ENCODE measurements at regions not wholly inside any gene's neighbourhood (a gene's known extent, or its start where the extent isn't known, plus 50 kb on each side); places are given as distances from the start of the nearest gene placed in this dataset.

- no peak for DNase-seq
Observed at GRCh38 chr13:74084375-74084935, 49.7 kb downstream of the KLF12 start.

GRCh38 chr13:74082741-74083160 lies 51.5 kb downstream of the KLF12 start:
- no peak for DNase-seq

GRCh38 chr13:74080762-74081161 lies 53.4 kb downstream of the KLF12 start:
- DNase-seq: no peak

GRCh38 chr13:74077792-74078191 lies 56.4 kb downstream of the KLF12 start:
- DNase-seq: no peak

GRCh38 chr13:74077375-74077774 lies 56.8 kb downstream of the KLF12 start:
- no peak for DNase-seq

GRCh38 chr13:74074723-74075122 lies 59.5 kb downstream of the KLF12 start:
- DNase-seq: no peak

- DNase-seq: no peak
Observed at GRCh38 chr13:74073274-74073673, 60.9 kb downstream of the KLF12 start.

- DNase-seq: no peak
Observed at GRCh38 chr13:74070513-74070912, 63.7 kb downstream of the KLF12 start.

- DNase-seq: no peak
Observed at GRCh38 chr13:74070065-74070464, 64.1 kb downstream of the KLF12 start.

- no peak for DNase-seq
Observed at GRCh38 chr13:74068471-74068870, 65.7 kb downstream of the KLF12 start.

- no peak for DNase-seq
Observed at GRCh38 chr13:74067818-74068217, 66.4 kb downstream of the KLF12 start.

GRCh38 chr13:74066937-74067336 lies 67.3 kb downstream of the KLF12 start:
- DNase-seq: no peak

- DNase-seq: no peak
Observed at GRCh38 chr13:74064805-74065312, 69.3 kb downstream of the KLF12 start.

GRCh38 chr13:74063533-74064100 lies 70.6 kb downstream of the KLF12 start:
- no peak for DNase-seq

GRCh38 chr13:74062933-74063332 lies 71.3 kb downstream of the KLF12 start:
- DNase-seq: no peak

- DNase-seq: no peak
Observed at GRCh38 chr13:74061926-74062595, 72.1 kb downstream of the KLF12 start.

GRCh38 chr13:74056801-74057542 lies 77.2 kb downstream of the KLF12 start:
- DNase-seq: peak; percentile 49

GRCh38 chr13:74052402-74052928 lies 81.7 kb downstream of the KLF12 start:
- DNase-seq: no peak

GRCh38 chr13:74048756-74049155 lies 85.4 kb downstream of the KLF12 start:
- DNase-seq: no peak

GRCh38 chr13:74047931-74048600 lies 86.1 kb downstream of the KLF12 start:
- DNase-seq: no peak

GRCh38 chr13:74046431-74046830 lies 87.8 kb downstream of the KLF12 start:
- DNase-seq: no peak

- DNase-seq: no peak
Observed at GRCh38 chr13:74045583-74045982, 88.6 kb downstream of the KLF12 start.

- no peak for DNase-seq
Observed at GRCh38 chr13:74043237-74043636, 91.0 kb downstream of the KLF12 start.
